SK-N-SH treated with all-trans-retinoic acid at 6 μM for 48 hours (cell line): ENCODE measurements at regions not wholly inside any gene's neighbourhood (a gene's known extent, or its start where the extent isn't known, plus 50 kb on each side); places are given as distances from the start of the nearest gene placed in this dataset.

Experiments
- ARNTL ChIP-seq: fragments of 450-650 bp; formaldehyde crosslinking; IDR thresholded peaks from 2 replicates; pipeline ENCODE4 v1.5.0; 2020; ENCODE audit warnings: low read depth, mild to moderate bottlenecking, moderate library complexity, borderline replicate concordance
- BACH2 ChIP-seq: fragments of 250-450 bp; sonication (Bioruptor Pico); IDR thresholded peaks from 2 replicates; pipeline ENCODE4 v1.9.0; 2021; ENCODE audit warnings: mild to moderate bottlenecking, borderline replicate concordance
- ESRRG ChIP-seq: fragments of 250-450 bp; sonication (Bioruptor Pico); IDR thresholded peaks from 2 replicates; pipeline ENCODE4 v1.6.1; 2021; ENCODE audit warnings: mild to moderate bottlenecking
- GLIS3 ChIP-seq: fragments of 250-450 bp; sonication (Bioruptor Pico); IDR thresholded peaks from 2 replicates; pipeline ENCODE4 v1.5.0; 2020; ENCODE audit warnings: mild to moderate bottlenecking, moderate library complexity
- PPARA ChIP-seq: fragments of 250-450 bp; sonication (Bioruptor Pico); IDR thresholded peaks from 2 replicates; pipeline ENCODE4 v1.5.0; 2020; ENCODE audit warnings: mild to moderate bottlenecking, borderline replicate concordance
- RARB ChIP-seq: fragments of 250-450 bp; sonication (Bioruptor Pico); IDR thresholded peaks from 2 replicates; pipeline ENCODE4 v1.8.0; 2021; ENCODE audit warnings: mild to moderate bottlenecking, moderate library complexity
- SNAI2 ChIP-seq: fragments of 250-450 bp; sonication (Bioruptor Pico); IDR thresholded peaks from 2 replicates; pipeline ENCODE4 v1.5.0; 2020; ENCODE audit warnings: mild to moderate bottlenecking, moderate library complexity
- ZFP3 ChIP-seq: fragments of 250-450 bp; sonication (Bioruptor Pico); IDR thresholded peaks from 2 replicates; pipeline ENCODE4 v1.5.0; 2020; ENCODE audit warnings: mild to moderate bottlenecking, moderate library complexity
- ZFP30 ChIP-seq: fragments of 450-650 bp; formaldehyde crosslinking; IDR thresholded peaks from 2 replicates; pipeline ENCODE4 v1.5.0; 2022; ENCODE audit warnings: mild to moderate bottlenecking, moderate library complexity
- ZNF70 ChIP-seq: fragments of 450-650 bp; formaldehyde crosslinking; IDR thresholded peaks from 2 replicates; pipeline ENCODE4 v1.5.0; 2020; ENCODE audit warnings: mild to moderate bottlenecking, moderate library complexity
- TF ChIP-seq, protein P1 (sequence below): fragments of 250-450 bp; sonication (Bioruptor Pico); IDR thresholded peaks from 2 replicates; pipeline ENCODE4 v1.8.0; 2020; ENCODE audit warnings: mild to moderate bottlenecking, moderate library complexity, borderline replicate concordance
- TF ChIP-seq, protein P2 (sequence below): fragments of 250-450 bp; sonication (Bioruptor Pico); IDR thresholded peaks from 2 replicates; pipeline ENCODE4 v1.5.1; 2020; ENCODE audit warnings: low read depth, mild to moderate bottlenecking, moderate library complexity
- TF ChIP-seq, protein P3 (sequence below): fragments of 250-450 bp; sonication (Bioruptor Pico); IDR thresholded peaks from 2 replicates; pipeline ENCODE4 v1.5.0; 2020; ENCODE audit warnings: mild to moderate bottlenecking, moderate library complexity

GRCh38 chr3:181267312-181267711 lies 277.8 kb upstream of the DNAJC19 start:
- no peak for TF ChIP-seq RARB (CRISPR knock-in tag)
- TF ChIP-seq, protein P1, sequence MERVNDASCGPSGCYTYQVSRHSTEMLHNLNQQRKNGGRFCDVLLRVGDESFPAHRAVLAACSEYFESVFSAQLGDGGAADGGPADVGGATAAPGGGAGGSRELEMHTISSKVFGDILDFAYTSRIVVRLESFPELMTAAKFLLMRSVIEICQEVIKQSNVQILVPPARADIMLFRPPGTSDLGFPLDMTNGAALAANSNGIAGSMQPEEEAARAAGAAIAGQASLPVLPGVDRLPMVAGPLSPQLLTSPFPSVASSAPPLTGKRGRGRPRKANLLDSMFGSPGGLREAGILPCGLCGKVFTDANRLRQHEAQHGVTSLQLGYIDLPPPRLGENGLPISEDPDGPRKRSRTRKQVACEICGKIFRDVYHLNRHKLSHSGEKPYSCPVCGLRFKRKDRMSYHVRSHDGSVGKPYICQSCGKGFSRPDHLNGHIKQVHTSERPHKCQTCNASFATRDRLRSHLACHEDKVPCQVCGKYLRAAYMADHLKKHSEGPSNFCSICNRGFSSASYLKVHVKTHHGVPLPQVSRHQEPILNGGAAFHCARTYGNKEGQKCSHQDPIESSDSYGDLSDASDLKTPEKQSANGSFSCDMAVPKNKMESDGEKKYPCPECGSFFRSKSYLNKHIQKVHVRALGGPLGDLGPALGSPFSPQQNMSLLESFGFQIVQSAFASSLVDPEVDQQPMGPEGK (CRISPR knock-in tag) = no peak
- no peak for TF ChIP-seq ZFP30 (CRISPR knock-in tag)
- TF ChIP-seq SNAI2 (CRISPR knock-in tag) = no peak
- TF ChIP-seq, protein P2, sequence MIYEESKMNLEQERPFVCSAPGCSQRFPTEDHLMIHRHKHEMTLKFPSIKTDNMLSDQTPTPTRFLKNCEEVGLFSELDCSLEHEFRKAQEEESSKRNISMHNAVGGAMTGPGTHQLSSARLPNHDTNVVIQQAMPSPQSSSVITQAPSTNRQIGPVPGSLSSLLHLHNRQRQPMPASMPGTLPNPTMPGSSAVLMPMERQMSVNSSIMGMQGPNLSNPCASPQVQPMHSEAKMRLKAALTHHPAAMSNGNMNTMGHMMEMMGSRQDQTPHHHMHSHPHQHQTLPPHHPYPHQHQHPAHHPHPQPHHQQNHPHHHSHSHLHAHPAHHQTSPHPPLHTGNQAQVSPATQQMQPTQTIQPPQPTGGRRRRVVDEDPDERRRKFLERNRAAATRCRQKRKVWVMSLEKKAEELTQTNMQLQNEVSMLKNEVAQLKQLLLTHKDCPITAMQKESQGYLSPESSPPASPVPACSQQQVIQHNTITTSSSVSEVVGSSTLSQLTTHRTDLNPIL = no peak
- TF ChIP-seq ZNF70 (CRISPR knock-in tag) = no peak
- no peak for TF ChIP-seq ESRRG
- TF ChIP-seq BACH2 (CRISPR knock-in tag) = no peak
- TF ChIP-seq ZFP3 = no peak
- TF ChIP-seq PPARA (CRISPR knock-in tag) = no peak
- TF ChIP-seq, protein P3, sequence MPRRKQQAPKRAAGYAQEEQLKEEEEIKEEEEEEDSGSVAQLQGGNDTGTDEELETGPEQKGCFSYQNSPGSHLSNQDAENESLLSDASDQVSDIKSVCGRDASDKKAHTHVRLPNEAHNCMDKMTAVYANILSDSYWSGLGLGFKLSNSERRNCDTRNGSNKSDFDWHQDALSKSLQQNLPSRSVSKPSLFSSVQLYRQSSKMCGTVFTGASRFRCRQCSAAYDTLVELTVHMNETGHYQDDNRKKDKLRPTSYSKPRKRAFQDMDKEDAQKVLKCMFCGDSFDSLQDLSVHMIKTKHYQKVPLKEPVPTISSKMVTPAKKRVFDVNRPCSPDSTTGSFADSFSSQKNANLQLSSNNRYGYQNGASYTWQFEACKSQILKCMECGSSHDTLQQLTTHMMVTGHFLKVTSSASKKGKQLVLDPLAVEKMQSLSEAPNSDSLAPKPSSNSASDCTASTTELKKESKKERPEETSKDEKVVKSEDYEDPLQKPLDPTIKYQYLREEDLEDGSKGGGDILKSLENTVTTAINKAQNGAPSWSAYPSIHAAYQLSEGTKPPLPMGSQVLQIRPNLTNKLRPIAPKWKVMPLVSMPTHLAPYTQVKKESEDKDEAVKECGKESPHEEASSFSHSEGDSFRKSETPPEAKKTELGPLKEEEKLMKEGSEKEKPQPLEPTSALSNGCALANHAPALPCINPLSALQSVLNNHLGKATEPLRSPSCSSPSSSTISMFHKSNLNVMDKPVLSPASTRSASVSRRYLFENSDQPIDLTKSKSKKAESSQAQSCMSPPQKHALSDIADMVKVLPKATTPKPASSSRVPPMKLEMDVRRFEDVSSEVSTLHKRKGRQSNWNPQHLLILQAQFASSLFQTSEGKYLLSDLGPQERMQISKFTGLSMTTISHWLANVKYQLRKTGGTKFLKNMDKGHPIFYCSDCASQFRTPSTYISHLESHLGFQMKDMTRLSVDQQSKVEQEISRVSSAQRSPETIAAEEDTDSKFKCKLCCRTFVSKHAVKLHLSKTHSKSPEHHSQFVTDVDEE (CRISPR knock-in tag) = no peak
- no peak for TF ChIP-seq GLIS3 (CRISPR knock-in tag)
- TF ChIP-seq ARNTL = no peak
